Nephron (organoid): ENCODE measurements at regions not wholly inside any gene's neighbourhood (a gene's known extent, or its start where the extent isn't known, plus 50 kb on each side); places are given as distances from the start of the nearest gene placed in this dataset.
A peak's percentile ranks its signal among the peaks of the same experiment; 100 is the strongest.

ENCODE experiments used
- H3K27ac Mint-ChIP-seq, 3 experiments: 2 replicates each; pipeline ENCODE4 v1.8.0; 2020; ENCODE audit warnings: mixed read lengths in 3 of 3, mild to moderate bottlenecking in 2 of 3, moderate library complexity in 1 of 3
- H3K27me3 Mint-ChIP-seq: 2 replicates; pipeline ENCODE4 v1.8.0; 2021; ENCODE audit warnings: low read depth, mild to moderate bottlenecking, moderate library complexity, mixed read lengths
- H3K36me3 Mint-ChIP-seq: 2 replicates; pipeline ENCODE4 v1.8.0; 2020; ENCODE audit warnings: low read depth, mixed read lengths
- H3K4me1 Mint-ChIP-seq: 2 replicates; pipeline ENCODE4 v1.8.0; 2020; ENCODE audit warnings: mixed read lengths
- H3K4me3 Mint-ChIP-seq, 3 experiments: 2 replicates each; pipeline ENCODE4 v1.8.0; 2020; ENCODE audit warnings: mild to moderate bottlenecking in 3 of 3, mixed read lengths in 3 of 3, moderate library complexity in 2 of 3
- H3K9me3 Mint-ChIP-seq: 2 replicates; pipeline ENCODE4 v1.8.0; 2020; ENCODE audit warnings: mixed read lengths
- CTCF ChIP-seq, 3 experiments: fragments of 200-600 bp; sonication (generic); IDR thresholded peaks; one replicate each; pipeline ENCODE4 v1.5.0; 2021; ENCODE audit warnings: antibody characterized with exemption in 3 of 3; ENCODE audit not compliant: unreplicated experiment in 3 of 3

GRCh38 chr10:78212060-78212785 lies 178.6 kb downstream of the RPS24 start:
- peaks cover 18% of the 10 kb centered on the region for H3K27me3 Mint-ChIP-seq
- no peak for TF ChIP-seq CTCF (IDR thresholded peaks at IDR 0.05; ENCODE audit: unreplicated experiment in 3 of 3)
- H3K4me1 Mint-ChIP-seq: peaks cover 50% of the 10 kb centered on the region
- H3K9me3 Mint-ChIP-seq: no peaks in the 10 kb centered on the region
- H3K4me3 Mint-ChIP-seq: no peak overlapping the region
- H3K27ac Mint-ChIP-seq: peak overlapping the region in 2 of 3 experiments; percentile 29 to 52
- H3K36me3 Mint-ChIP-seq: no peaks in the 10 kb centered on the region

- H3K27me3 Mint-ChIP-seq: peaks cover 18% of the 10 kb centered on the region
- H3K36me3 Mint-ChIP-seq: no peaks in the 10 kb centered on the region
- H3K27ac Mint-ChIP-seq: peak overlapping the region in 1 of 3 experiments; percentile 45
- no peak for TF ChIP-seq CTCF (IDR thresholded peaks at IDR 0.05; ENCODE audit: unreplicated experiment in 3 of 3)
- peaks cover 45% of the 10 kb centered on the region for H3K4me1 Mint-ChIP-seq
- no peak overlapping the region for H3K4me3 Mint-ChIP-seq
- H3K9me3 Mint-ChIP-seq: no peaks in the 10 kb centered on the region
Observed at GRCh38 chr10:78212786-78213175, 179.1 kb downstream of the RPS24 start.

- Mint-ChIP-seq H3K4me3 (no peak overlapping the region), H3K27me3 (peaks cover 18% of the 10 kb centered on the region), H3K9me3 (no peaks in the 10 kb centered on the region), H3K27ac (peak overlapping the region; percentile 16 to 51 (median 47)), H3K4me1 (peaks cover 39% of the 10 kb centered on the region), H3K36me3 (no peaks in the 10 kb centered on the region)
- no peak for TF ChIP-seq CTCF (IDR thresholded peaks at IDR 0.05; ENCODE audit: unreplicated experiment in 3 of 3)
Observed at GRCh38 chr10:78214955-78215354, 181.3 kb downstream of the RPS24 start.

GRCh38 chr10:78215645-78216044 lies 182.0 kb downstream of the RPS24 start:
- Mint-ChIP-seq H3K36me3 (no peaks in the 10 kb centered on the region), H3K27ac (peak overlapping the region in 1 of 3 experiments; percentile 16), H3K9me3 (no peaks in the 10 kb centered on the region), H3K4me1 (peaks cover 38% of the 10 kb centered on the region), H3K27me3 (peaks cover 18% of the 10 kb centered on the region), H3K4me3 (no peak overlapping the region)
- no peak for TF ChIP-seq CTCF (IDR thresholded peaks at IDR 0.05; ENCODE audit: unreplicated experiment in 3 of 3)

- no peak for TF ChIP-seq CTCF (IDR thresholded peaks at IDR 0.05; ENCODE audit: unreplicated experiment in 3 of 3)
- Mint-ChIP-seq H3K27me3 (peaks cover 18% of the 10 kb centered on the region), H3K4me1 (peaks cover 27% of the 10 kb centered on the region), H3K36me3 (no peaks in the 10 kb centered on the region), H3K4me3 (no peak overlapping the region), H3K27ac (peak overlapping the region in 1 of 3 experiments; percentile 16), H3K9me3 (no peaks in the 10 kb centered on the region)
Observed at GRCh38 chr10:78217336-78217735, 183.7 kb downstream of the RPS24 start.
